ENCODE measurements at regions not wholly inside any gene's neighbourhood (a gene's known extent, or its start where the extent isn't known, plus 50 kb on each side); places are given as distances from the start of the nearest gene placed in this dataset.

DNA sequence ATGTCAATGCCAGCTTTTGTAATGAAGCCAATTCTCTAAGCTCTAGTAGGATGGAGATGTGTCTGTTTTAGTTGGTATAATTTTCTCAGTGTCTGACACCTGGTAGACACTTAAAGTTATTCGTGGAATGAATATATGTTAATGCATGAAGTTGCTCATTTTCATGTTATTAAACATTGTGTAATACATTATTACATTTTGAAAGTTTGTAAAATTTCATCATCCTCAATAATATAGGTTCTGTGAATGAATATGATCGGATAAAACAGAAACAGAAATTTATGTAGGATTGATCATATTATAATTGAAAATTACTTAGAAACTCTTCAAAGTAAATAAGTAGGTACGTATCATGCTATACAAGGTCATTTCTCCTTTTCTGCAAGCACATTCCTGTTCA lies 625.3 kb downstream of the PLA2G4A start:
- no peak for DNase-seq

GRCh38 chr1:187456446-187456845 lies 627.7 kb downstream of the PLA2G4A start:
- DNase-seq = no peak

DNA sequence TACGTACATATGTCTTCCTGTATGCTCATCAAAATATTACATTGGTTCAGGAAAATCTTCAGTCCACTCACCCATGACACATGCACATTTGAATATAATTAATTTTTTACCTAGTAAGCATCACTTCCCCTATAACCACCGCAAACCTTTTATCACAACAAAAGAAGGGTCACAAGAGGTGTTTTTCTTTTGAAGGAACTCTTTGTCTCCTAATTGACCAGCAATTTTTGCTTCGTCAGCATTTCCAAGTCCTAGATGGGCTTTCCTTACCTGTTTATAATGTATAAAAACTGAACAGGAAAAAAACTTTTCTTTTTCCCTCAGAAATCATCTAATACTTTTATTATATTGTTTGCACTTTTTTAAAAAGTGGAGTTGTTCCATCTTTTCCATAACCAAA lies 631.3 kb downstream of the PLA2G4A start:
- DNase-seq = no peak

GRCh38 chr1:187464320-187464719 lies 635.6 kb downstream of the PLA2G4A start:
- DNase-seq = no peak

- no peak for DNase-seq
Observed at GRCh38 chr1:187465441-187465840, 636.7 kb downstream of the PLA2G4A start.

GRCh38 chr1:187469836-187470235 lies 641.1 kb downstream of the PLA2G4A start:
- no peak for DNase-seq

GRCh38 chr1:187471555-187471954 lies 642.8 kb downstream of the PLA2G4A start:
- no peak for DNase-seq

GRCh38 chr1:187474336-187474735 lies 645.6 kb downstream of the PLA2G4A start:
- peak; percentile 52 for DNase-seq

GRCh38 chr1:187476671-187477070 lies 647.9 kb downstream of the PLA2G4A start:
- peak; percentile 63 for DNase-seq

- DNase-seq = no peak
Observed at GRCh38 chr1:187477103-187477502, 648.4 kb downstream of the PLA2G4A start.

GRCh38 chr1:187477535-187477934 lies 648.8 kb downstream of the PLA2G4A start:
- DNase-seq = no peak

- no peak for DNase-seq
Observed at GRCh38 chr1:187481581-187482148, 652.9 kb downstream of the PLA2G4A start.

DNA sequence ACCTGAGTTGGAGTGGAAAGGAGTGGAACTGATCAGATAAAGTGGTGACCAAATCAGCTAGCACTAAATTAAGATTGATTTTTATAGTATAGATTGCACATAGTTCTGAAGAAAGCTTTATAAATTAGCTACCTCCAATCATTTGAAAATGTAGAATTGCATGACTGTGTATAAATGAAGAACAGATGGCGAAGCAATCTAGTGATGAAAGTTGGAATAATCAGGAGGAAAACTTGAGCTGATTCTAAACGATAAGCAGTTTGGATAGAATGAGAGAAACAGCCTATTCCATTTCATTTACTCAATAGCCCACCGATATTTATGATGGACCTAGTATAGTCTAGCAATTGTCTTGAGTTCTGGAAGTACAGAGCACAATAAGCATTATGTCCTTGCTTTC lies 661.5 kb downstream of the PLA2G4A start:
- DNase-seq = no peak

DNA sequence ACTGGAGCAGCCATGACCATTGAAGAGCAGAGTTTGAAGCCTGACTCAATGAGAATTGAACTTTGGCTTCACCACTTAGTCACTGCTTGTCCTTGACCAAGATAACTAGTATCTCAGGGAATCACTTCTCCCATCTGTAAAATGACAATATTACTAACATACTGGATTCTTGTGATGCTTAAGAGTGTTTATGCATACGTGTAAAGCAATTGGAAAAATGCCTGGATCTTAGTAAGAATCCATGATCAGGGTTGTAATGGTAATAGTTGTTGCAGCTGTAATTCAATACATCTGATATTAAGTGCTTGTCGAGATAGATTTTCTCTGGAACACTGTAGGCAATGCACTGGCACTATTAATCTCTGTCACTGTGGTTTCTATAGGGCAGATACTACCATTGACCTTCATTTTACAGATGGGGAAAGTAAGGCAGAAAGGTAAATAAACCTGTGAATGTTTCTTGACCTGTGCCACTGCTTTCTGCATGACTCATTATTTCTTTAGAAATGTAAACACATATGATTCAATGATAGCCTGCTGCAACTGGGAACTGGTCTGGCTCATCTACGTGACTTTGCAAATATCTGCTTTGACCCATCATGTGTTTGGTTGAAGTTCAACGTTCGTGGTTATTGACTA lies 662.5 kb downstream of the PLA2G4A start:
- no peak for DNase-seq

DNA sequence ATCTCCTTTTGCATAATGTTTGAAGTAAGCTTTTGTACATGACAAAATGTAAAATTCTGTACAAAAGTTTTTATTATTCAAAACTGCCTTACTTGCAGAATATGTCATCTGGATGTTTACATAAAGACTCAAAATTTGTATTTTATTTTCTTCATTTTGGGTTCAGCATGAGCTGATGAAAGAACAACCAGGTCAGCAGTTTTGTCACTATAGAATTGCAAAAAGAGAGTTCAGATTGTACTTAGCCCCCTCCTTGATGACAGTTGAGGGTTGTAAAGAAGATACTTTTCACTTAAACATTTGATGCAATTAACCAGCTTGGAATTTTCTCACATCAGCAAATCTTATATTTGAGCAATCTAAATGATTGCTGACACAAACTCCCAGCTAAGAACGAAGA lies 669.3 kb downstream of the PLA2G4A start:
- DNase-seq = no peak

- no peak for DNase-seq
Observed at GRCh38 chr1:187504779-187505178, 676.0 kb downstream of the PLA2G4A start.

DNA sequence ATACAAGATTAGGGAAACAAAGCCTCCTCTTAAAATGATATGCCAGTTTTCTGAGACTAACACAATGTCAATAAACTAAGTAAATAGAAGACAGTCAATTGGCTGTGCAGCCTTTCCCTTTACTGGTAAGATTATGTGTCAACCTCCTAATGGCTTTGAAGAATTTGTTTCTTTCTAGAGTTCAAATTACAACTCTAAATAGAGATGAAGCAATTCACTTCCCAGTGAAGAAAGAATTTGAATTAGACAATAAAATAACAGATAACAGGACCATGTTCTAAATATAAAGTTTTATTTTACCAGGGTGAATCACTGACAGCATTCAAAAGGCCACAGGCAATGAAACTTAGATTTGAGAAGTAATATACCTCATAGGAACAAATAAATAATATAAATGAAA lies 680.3 kb downstream of the PLA2G4A start:
- DNase-seq = no peak

GRCh38 chr1:187513190-187513589 lies 684.4 kb downstream of the PLA2G4A start:
- peak; percentile 22 for DNase-seq

GRCh38 chr1:187514110-187514509 lies 685.4 kb downstream of the PLA2G4A start:
- no peak for DNase-seq

GRCh38 chr1:187516874-187517273 lies 688.1 kb downstream of the PLA2G4A start:
- no peak for DNase-seq

DNA sequence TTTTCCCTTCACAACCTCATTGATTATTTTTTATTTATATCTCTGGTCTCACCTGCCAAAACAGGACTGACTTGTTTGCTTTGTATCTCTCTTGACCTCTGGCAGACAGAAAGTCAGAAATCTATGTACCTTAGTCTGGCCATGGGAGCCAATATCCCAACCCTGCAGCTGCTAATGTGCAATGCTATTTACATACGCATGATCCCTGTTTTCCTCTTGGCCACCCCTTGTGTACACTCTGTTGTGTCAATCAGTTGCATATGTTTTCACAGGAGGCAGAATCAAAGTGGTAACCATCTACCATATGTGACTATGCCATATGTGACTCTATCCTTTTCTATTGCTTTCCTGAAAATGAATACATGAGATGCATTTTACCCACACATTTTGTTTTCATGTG lies 688.8 kb downstream of the PLA2G4A start:
- no peak for DNase-seq

DNA sequence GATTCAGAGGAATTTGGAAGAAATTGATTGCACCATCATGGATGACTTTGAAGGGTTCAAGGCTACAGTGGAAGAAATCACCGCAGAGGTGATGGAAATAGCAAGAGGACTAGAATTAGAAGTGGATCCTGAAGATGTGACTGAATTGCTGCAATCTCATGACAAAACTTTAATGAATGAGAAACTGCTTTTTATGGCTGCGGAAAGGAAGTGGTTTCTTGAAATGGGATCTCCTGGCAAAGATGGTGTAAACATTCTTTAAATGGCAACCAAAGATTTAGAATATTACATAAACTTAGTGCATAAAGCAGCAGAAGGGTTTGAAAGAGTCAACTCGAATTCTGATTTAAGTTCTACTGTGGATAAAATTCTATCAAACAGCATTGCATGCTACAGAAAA lies 698.6 kb downstream of the PLA2G4A start:
- DNase-seq = no peak

DNA sequence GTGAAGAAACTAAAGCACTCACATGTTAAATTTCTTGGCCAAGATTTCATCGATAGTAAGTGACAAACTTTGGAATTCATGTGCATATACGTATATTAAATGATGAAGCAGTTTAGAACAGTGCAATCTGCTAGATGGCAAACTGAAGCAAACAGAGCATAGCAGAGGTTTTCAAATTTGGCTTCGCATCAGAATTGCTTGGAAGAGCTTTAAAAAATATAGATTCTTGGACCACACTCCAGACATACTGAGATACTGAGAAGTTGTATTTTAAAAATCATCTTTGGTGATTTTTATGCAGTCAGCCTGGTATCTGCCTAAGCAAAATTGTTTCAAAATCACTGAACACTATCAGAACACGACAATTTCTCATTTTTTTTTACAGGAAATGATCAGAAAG lies 709.2 kb downstream of the PLA2G4A start:
- no peak for DNase-seq

DNA sequence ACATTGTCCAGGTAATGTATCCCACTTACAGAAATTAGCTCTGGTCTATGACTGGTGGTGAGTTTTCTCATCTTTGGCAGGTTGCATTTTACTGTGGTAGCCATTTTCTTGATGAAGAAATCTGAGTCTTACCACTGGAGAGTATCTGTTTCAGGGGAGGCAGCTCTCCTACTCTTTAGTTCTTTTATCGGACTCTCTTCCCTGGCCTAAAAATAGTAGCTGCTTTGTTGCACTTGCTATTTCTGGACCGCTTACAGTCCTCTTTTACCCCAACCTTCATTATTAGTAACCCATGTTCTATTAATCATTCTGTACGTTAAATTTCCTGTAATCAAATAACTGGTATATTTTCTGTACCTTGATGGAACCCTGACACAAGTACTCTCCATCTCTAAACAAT lies 720.8 kb downstream of the PLA2G4A start:
- DNase-seq = no peak

- DNase-seq = no peak
Observed at GRCh38 chr1:187551061-187551460, 722.3 kb downstream of the PLA2G4A start.

Measured in NCI-H82 (cell line).